IMR-90 (cell line): ENCODE measurements at regions not wholly inside any gene's neighbourhood (a gene's known extent, or its start where the extent isn't known, plus 50 kb on each side); places are given as distances from the start of the nearest gene placed in this dataset.

ENCODE experiments used
- BHLHE40 ChIP-seq: fragments of 150-350 bp; IDR thresholded peaks from 2 replicates; pipeline ENCODE4 v1.6.1; 2016; ENCODE audit warnings: mild to moderate bottlenecking, low read depth, low read length
- CEBPB ChIP-seq: IDR thresholded peaks from 2 replicates; pipeline ENCODE4 v1.6.1; 2012; ENCODE audit warnings: low read depth, low read length, improper control_type of control experiment
- CTCF ChIP-seq: conservative IDR thresholded peaks from 2 replicates; pipeline ENCODE4 v1.5.1; 2012; ENCODE audit warnings: mild to moderate bottlenecking, low read depth, low read length, improper control_type of control experiment
- ELK1 ChIP-seq: fragments of 150-350 bp; IDR thresholded peaks from 2 replicates; pipeline ENCODE4 v1.6.1; 2016; ENCODE audit warnings: low read depth, mild to moderate bottlenecking, low read length, moderate library complexity, borderline replicate concordance
- FOS ChIP-seq: fragments of 150-350 bp; IDR thresholded peaks from 2 replicates; pipeline ENCODE4 v1.6.1; 2016; ENCODE audit warnings: low read depth, low read length
- MAZ ChIP-seq: IDR thresholded peaks from 2 replicates; pipeline ENCODE4 v1.6.1; 2012; ENCODE audit warnings: low read depth, mild to moderate bottlenecking, low read length, improper control_type of control experiment, moderate library complexity, borderline replicate concordance
- MXI1 ChIP-seq: IDR thresholded peaks from 2 replicates; pipeline ENCODE4 v1.6.1; 2012; ENCODE audit warnings: low read depth, mild to moderate bottlenecking, low read length, moderate library complexity, borderline replicate concordance
- POLR2A ChIP-seq: IDR thresholded peaks from 2 replicates; pipeline ENCODE4 v1.6.1; 2012; ENCODE audit warnings: mild to moderate bottlenecking, low read depth, low read length
- RAD21 ChIP-seq: IDR thresholded peaks from 2 replicates; pipeline ENCODE4 v1.6.1; 2012; ENCODE audit warnings: low read length, improper control_type of control experiment
- RCOR1 ChIP-seq: IDR thresholded peaks from 2 replicates; pipeline ENCODE4 v1.6.1; 2012; ENCODE audit warnings: mild to moderate bottlenecking, low read length, improper control_type of control experiment; ENCODE audit not compliant: insufficient replicate concordance
- RFX5 ChIP-seq: IDR thresholded peaks from 2 replicates; pipeline ENCODE4 v1.8.0; 2012; ENCODE audit warnings: low read depth, mild to moderate bottlenecking, low read length, moderate library complexity
- SMC3 ChIP-seq: fragments of 150-350 bp; IDR thresholded peaks from 2 replicates; pipeline ENCODE4 v1.6.1; 2016; ENCODE audit warnings: low read depth, mild to moderate bottlenecking, antibody characterized with exemption, low read length, moderate library complexity
- USF2 ChIP-seq: fragments of 150-350 bp; IDR thresholded peaks from 2 replicates; pipeline ENCODE4 v1.6.1; 2017; ENCODE audit warnings: mild to moderate bottlenecking, antibody characterized with exemption, low read length, low read depth

GRCh38 chr1:96498744-96499340, 222.7 kb upstream of the PTBP2 start:
- TF ChIP-seq RFX5 = no peak
- TF ChIP-seq CEBPB = no peak
- TF ChIP-seq CTCF = no peak
- TF ChIP-seq POLR2A = no peak
- TF ChIP-seq BHLHE40 = no peak
- TF ChIP-seq MAZ = no peak
- no peak for TF ChIP-seq RCOR1
- TF ChIP-seq ELK1 = no peak
- TF ChIP-seq RAD21 = no peak
- TF ChIP-seq MXI1 = no peak
- no peak for TF ChIP-seq USF2
- no peak for TF ChIP-seq SMC3
- TF ChIP-seq FOS = no peak
